SK-N-SH (cell line): ENCODE measurements at regions not wholly inside any gene's neighbourhood (a gene's known extent, or its start where the extent isn't known, plus 50 kb on each side); places are given as distances from the start of the nearest gene placed in this dataset.

Source experiments
- CTCF ChIA-PET: fragments of 300-600, 350-600 bp; formaldehyde crosslinking; extraction: SDS; loops from one replicate; lab custom pipeline; 2021; lab: Yijun Ruan, JAX
- POLR2A ChIA-PET: fragments of 350-600 bp; sonication (Branson Sonifier 250); formaldehyde crosslinking; extraction: SDS; loops from one replicate; lab custom pipeline; 2020; ENCODE audit warnings: antibody characterized with exemption, inconsistent platforms; lab: Yijun Ruan, JAX
- DNase-seq: peaks from one replicate; pipeline ENCODE4 v3.0.0; 2012
- H2AFZ ChIP-seq: fragments of 200-600 bp; sonication (generic); 2 replicates; pipeline ENCODE4 v1.8.1; 2016; ENCODE audit warnings: antibody characterized with exemption, mild to moderate bottlenecking, low read depth
- H3F3A ChIP-seq: fragments of 200-600 bp; sonication (generic); replicated peaks from 2 replicates; pipeline ENCODE3; 2016; ENCODE audit warnings: antibody characterized with exemption, mild to moderate bottlenecking; ENCODE audit not compliant: insufficient read depth
- H3K27ac ChIP-seq, 2 experiments: fragments of 200-500 bp in 1 of 2; fragments of 200-600 bp in 1 of 2; sonication (Bioruptor generic) in 1 of 2; sonication (generic), shearing (Covaris generic) in 1 of 2; 2 replicates each; pipeline versions ENCODE4 v1.5.1 to v1.6.1; 2014 to 2016; ENCODE audit warnings: low read depth in 2 of 2, inconsistent platforms in 1 of 2, low read length in 1 of 2, mild to moderate bottlenecking in 1 of 2, mixed read lengths in 1 of 2
- H3K27me3 ChIP-seq: fragments of 200-600 bp; sonication (generic), shearing (Covaris generic); 2 replicates; pipeline ENCODE4 v1.6.1; 2016; ENCODE audit warnings: mixed run types; ENCODE audit not compliant: insufficient read depth
- H3K36me3 ChIP-seq, 2 experiments: fragments of 200-500 bp in 1 of 2; fragments of 200-600 bp in 1 of 2; sonication (Bioruptor generic) in 1 of 2; sonication (generic) in 1 of 2; replicated peaks in 1 of 2; 2 replicates each; pipeline versions ENCODE3 to v1.5.1; 2014 to 2016; ENCODE audit warnings: low read length in 1 of 2, mild to moderate bottlenecking in 1 of 2; ENCODE audit not compliant: insufficient read depth in 2 of 2, control insufficient read depth in 1 of 2
- H3K4me1 ChIP-seq, 2 experiments: fragments of 200-500 bp in 1 of 2; fragments of 200-600 bp in 1 of 2; sonication (Bioruptor generic) in 1 of 2; sonication (generic), shearing (Covaris generic) in 1 of 2; 2 replicates each; pipeline versions ENCODE4 v1.5.1 to v1.6.1; 2014 to 2016; ENCODE audit warnings: low read depth in 1 of 2, low read length in 1 of 2, mixed run types in 1 of 2; ENCODE audit not compliant: insufficient read depth in 2 of 2, control insufficient read depth in 1 of 2
- H3K4me2 ChIP-seq: fragments of 200-600 bp; sonication (generic), shearing (Covaris generic); 2 replicates; pipeline ENCODE4 v1.6.1; 2017; ENCODE audit warnings: mixed run types
- H3K4me3 ChIP-seq, 2 experiments: fragments of 200-500 bp in 1 of 2; fragments of 200-600 bp in 1 of 2; sonication (Bioruptor generic) in 1 of 2; sonication (generic), shearing (Covaris generic) in 1 of 2; 2 replicates each; pipeline versions ENCODE4 v1.5.1 to v1.8.1; 2014 to 2016; ENCODE audit warnings: low read depth in 2 of 2, inconsistent platforms in 1 of 2, low read length in 1 of 2, mild to moderate bottlenecking in 1 of 2, mixed read lengths in 1 of 2, moderate library complexity in 1 of 2
- H3K79me2 ChIP-seq: fragments of 200-600 bp; sonication (generic); 2 replicates; pipeline ENCODE4 v1.8.1; 2017; ENCODE audit warnings: mild to moderate bottlenecking; ENCODE audit not compliant: insufficient read depth
- H3K9ac ChIP-seq: fragments of 200-600 bp; sonication (generic); 2 replicates; pipeline ENCODE4 v1.6.1; 2017; ENCODE audit warnings: mixed run types
- H3K9me2 ChIP-seq: fragments of 200-600 bp; sonication (generic); 2 replicates; pipeline ENCODE4 v1.6.1; 2017; ENCODE audit warnings: mixed run types
- H3K9me3 ChIP-seq: fragments of 200-600 bp; sonication (generic); 2 replicates; pipeline ENCODE4 v1.6.1; 2017; ENCODE audit warnings: mixed run types, mild to moderate bottlenecking, moderate library complexity
- H4K20me1 ChIP-seq: fragments of 200-600 bp; sonication (generic); 2 replicates; pipeline ENCODE4 v1.6.1; 2017; ENCODE audit warnings: mild to moderate bottlenecking, mixed run types; ENCODE audit not compliant: insufficient read depth
- EP300 ChIP-seq, 2 experiments: IDR thresholded peaks; 2 replicates each; pipeline versions ENCODE4 v1.4.0 to v1.6.1; 2012; ENCODE audit warnings: borderline replicate concordance in 1 of 2, low read depth in 1 of 2, low read length in 1 of 2
- EZH2phosphoT487 ChIP-seq: fragments of 200-600 bp; sonication (generic); IDR thresholded peaks from 2 replicates; pipeline ENCODE4 v1.6.1; 2017; ENCODE audit warnings: low read depth, mixed run types, mild to moderate bottlenecking, antibody characterized with exemption, moderate library complexity, borderline replicate concordance
- FOSL2 ChIP-seq: IDR thresholded peaks from 2 replicates; pipeline ENCODE4 v1.4.0; 2012; ENCODE audit warnings: low read depth, mild to moderate bottlenecking, moderate library complexity, borderline replicate concordance
- FOXM1 ChIP-seq: IDR thresholded peaks from 2 replicates; pipeline ENCODE4 v1.4.0; 2012; ENCODE audit warnings: low read depth, mild to moderate bottlenecking
- GATA2 ChIP-seq: sonication (generic); formaldehyde crosslinking; IDR thresholded peaks from 2 replicates; pipeline ENCODE4 v1.5.0; 2020; ENCODE audit warnings: mild to moderate bottlenecking, missing genetic modification reagents
- MEF2A ChIP-seq: IDR thresholded peaks from 2 replicates; pipeline ENCODE4 v1.4.0; 2012; ENCODE audit warnings: low read depth, borderline replicate concordance
- MXI1 ChIP-seq: IDR thresholded peaks from 2 replicates; pipeline ENCODE4 v1.6.1; 2012; ENCODE audit warnings: mild to moderate bottlenecking, low read depth, low read length, improper control_type of control experiment
- NRF1 ChIP-seq: IDR thresholded peaks from 2 replicates; pipeline ENCODE4 v1.6.1; 2012; ENCODE audit warnings: low read depth, mild to moderate bottlenecking, low read length
- POLR2AphosphoS5 ChIP-seq: IDR thresholded peaks from 2 replicates; pipeline ENCODE4 v1.6.1; 2012; ENCODE audit warnings: low read depth, low read length
- RCOR1 ChIP-seq: fragments of 150-350 bp; IDR thresholded peaks from 2 replicates; pipeline ENCODE4 v1.6.1; 2017; ENCODE audit warnings: antibody characterized with exemption, low read length
- RFX5 ChIP-seq: IDR thresholded peaks from 2 replicates; pipeline ENCODE4 v1.6.1; 2012; ENCODE audit warnings: mild to moderate bottlenecking, improper control_type of control experiment, low read length
- SIN3A ChIP-seq: IDR thresholded peaks from 2 replicates; pipeline ENCODE4 v1.6.1; 2012; ENCODE audit warnings: low read depth, mild to moderate bottlenecking, low read length, moderate library complexity, borderline replicate concordance
- SMC3 ChIP-seq: IDR thresholded peaks from 2 replicates; pipeline ENCODE4 v1.6.1; 2012; ENCODE audit warnings: low read depth, low read length, improper control_type of control experiment
- TCF12 ChIP-seq: IDR thresholded peaks from 2 replicates; pipeline ENCODE4 v1.4.0; 2012
- TEAD4 ChIP-seq: IDR thresholded peaks from 2 replicates; pipeline ENCODE4 v1.4.0; 2012; ENCODE audit warnings: mild to moderate bottlenecking, borderline replicate concordance; ENCODE audit not compliant: insufficient read depth
- YY1 ChIP-seq: IDR thresholded peaks from 2 replicates; pipeline ENCODE4 v1.4.0; 2012; ENCODE audit warnings: low read depth, mild to moderate bottlenecking
- WGBS: methylation state at CpG from one replicate; pipeline ENCODE4 v1.1.6; 2017; ENCODE audit warnings: low lambda C conversion rate; 5-methylcytosine and 5-hydroxymethylcytosine counted together
- TF ChIP-seq, protein P1 (sequence below): IDR thresholded peaks from 2 replicates; pipeline ENCODE4 v1.4.0; 2012; ENCODE audit warnings: low read depth, borderline replicate concordance
- TF ChIP-seq, protein P2 (sequence below): fragments of 150-350 bp; IDR thresholded peaks from 2 replicates; pipeline ENCODE4 v1.6.1; 2017; ENCODE audit warnings: antibody characterized with exemption, low read length, low read depth, borderline replicate concordance
- TF ChIP-seq, protein P3 (sequence below): fragments of 200-600 bp; sonication (generic); IDR thresholded peaks from 2 replicates; pipeline ENCODE4 v1.6.1; 2017; ENCODE audit warnings: antibody characterized with exemption, mild to moderate bottlenecking, moderate library complexity
- TF ChIP-seq, protein P4 (sequence below): IDR thresholded peaks from 2 replicates; pipeline ENCODE4 v1.4.0; 2012; ENCODE audit warnings: low read depth
- TF ChIP-seq, protein P5 (sequence below): fragments of 150-350 bp; IDR thresholded peaks from 2 replicates; pipeline ENCODE4 v1.6.1; 2016; ENCODE audit warnings: mild to moderate bottlenecking, low read depth, low read length

DNA sequence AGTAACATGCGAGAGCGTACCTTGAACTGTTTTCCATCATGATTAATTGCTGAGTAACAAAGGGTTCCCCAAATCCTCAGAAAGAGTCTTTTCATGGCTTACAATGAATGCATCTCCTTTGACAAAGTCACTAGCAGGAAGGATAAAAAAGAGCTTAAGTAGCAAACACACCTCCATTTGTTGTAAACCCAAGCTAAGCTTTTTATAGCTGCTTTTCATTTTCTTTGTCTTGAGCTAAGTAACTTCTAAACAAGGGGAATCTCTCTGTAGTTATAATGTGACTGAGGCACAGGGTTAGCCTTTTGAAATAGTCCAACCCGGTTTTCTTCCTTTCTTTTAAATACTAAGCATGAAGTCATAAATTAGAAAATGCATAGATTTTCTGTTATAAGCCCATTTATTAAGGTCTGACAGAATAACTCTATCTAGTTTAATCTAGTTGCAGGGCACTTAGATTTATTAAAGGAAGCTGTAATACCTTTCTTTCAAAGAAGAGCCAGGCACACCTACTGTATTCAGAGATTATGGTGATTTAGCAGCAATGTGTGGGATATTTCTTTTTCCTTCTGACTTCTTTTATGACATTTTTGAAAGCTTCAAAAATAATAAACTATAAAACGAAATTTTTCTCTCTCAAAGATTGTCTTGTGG is 226.9 kb upstream of the SMIM31 start:
- no peaks in the 10 kb centered on the region for H3K27me3 ChIP-seq
- no peaks in the 10 kb centered on the region for H3K36me3 ChIP-seq
- DNase-seq = no peak
- WGBS = 21% methylated on average over 4 of the region's 4 CpGs
- H2AFZ ChIP-seq = no peak overlapping the region
- no peaks in the 10 kb centered on the region for H3K9me3 ChIP-seq
- H4K20me1 ChIP-seq = no peaks in the 10 kb centered on the region
- H3K27ac ChIP-seq = no peak overlapping the region
- H3K4me3 ChIP-seq = no peak overlapping the region
- H3K4me1 ChIP-seq = no peaks in the 10 kb centered on the region
- no peak overlapping the region for H3K9ac ChIP-seq
- POLR2A ChIA-PET = no interaction called here
- TF ChIP-seq RCOR1 (no peak), SMC3 (no peak), FOSL2 (no peak), MXI1 (no peak), TCF12 (no peak), NRF1 (no peak), TEAD4 (no peak), POLR2AphosphoS5 (no peak), MEF2A (no peak), GATA2 (CRISPR knock-in tag) (no peak), RFX5 (no peak), YY1 (no peak)
- TF ChIP-seq, protein P1, sequence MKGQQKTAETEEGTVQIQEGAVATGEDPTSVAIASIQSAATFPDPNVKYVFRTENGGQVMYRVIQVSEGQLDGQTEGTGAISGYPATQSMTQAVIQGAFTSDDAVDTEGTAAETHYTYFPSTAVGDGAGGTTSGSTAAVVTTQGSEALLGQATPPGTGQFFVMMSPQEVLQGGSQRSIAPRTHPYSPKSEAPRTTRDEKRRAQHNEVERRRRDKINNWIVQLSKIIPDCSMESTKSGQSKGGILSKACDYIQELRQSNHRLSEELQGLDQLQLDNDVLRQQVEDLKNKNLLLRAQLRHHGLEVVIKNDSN = no peak
- TF ChIP-seq, protein P2, sequence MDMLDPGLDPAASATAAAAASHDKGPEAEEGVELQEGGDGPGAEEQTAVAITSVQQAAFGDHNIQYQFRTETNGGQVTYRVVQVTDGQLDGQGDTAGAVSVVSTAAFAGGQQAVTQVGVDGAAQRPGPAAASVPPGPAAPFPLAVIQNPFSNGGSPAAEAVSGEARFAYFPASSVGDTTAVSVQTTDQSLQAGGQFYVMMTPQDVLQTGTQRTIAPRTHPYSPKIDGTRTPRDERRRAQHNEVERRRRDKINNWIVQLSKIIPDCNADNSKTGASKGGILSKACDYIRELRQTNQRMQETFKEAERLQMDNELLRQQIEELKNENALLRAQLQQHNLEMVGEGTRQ = no peak
- no peak overlapping the region for H3K4me2 ChIP-seq
- no peaks in the 10 kb centered on the region for H3F3A ChIP-seq
- no peaks in the 10 kb centered on the region for H3K9me2 ChIP-seq
- no peaks in the 10 kb centered on the region for H3K79me2 ChIP-seq
- CTCF ChIA-PET = no interaction called here

DNA sequence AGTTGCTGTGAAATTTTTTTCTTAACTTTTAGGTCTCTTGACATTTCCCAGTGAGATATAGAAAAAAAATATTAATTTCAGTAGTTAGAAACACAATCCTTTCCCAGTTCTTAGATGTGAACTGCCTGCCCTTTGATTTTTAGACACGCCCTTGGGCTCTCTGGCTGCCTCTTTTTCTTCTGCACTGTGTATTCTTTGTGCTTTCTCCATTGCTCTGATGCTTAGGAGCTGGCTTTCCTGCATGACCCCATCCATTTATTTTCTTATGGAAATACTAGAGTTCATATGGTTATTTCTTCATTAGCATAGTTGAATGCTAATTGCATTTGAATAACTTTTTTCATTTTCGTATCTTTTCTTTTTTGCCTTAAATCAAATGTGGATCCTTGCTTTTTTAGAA is 224.9 kb upstream of the SMIM31 start:
- no peaks in the 10 kb centered on the region for H3F3A ChIP-seq
- H3K79me2 ChIP-seq = no peaks in the 10 kb centered on the region
- no peak overlapping the region for H3K4me3 ChIP-seq
- H3K9me3 ChIP-seq = no peaks in the 10 kb centered on the region
- H3K27me3 ChIP-seq = no peaks in the 10 kb centered on the region
- POLR2A ChIA-PET = no interaction called here
- 9% methylated on average over 2 of the region's 2 CpGs for WGBS
- no peaks in the 10 kb centered on the region for H3K36me3 ChIP-seq
- no peak overlapping the region for H2AFZ ChIP-seq
- H3K9me2 ChIP-seq = no peaks in the 10 kb centered on the region
- H3K4me1 ChIP-seq = no peaks in the 10 kb centered on the region
- no peak overlapping the region for H3K9ac ChIP-seq
- no peak overlapping the region for H3K4me2 ChIP-seq
- no peak for DNase-seq
- no peak overlapping the region for H3K27ac ChIP-seq
- CTCF ChIA-PET = no interaction called here
- H4K20me1 ChIP-seq = no peaks in the 10 kb centered on the region
- TF ChIP-seq TCF12 (no peak), TEAD4 (no peak), EP300 (IDR thresholded peaks at IDR 0.05; ENCODE audit: borderline replicate concordance in 1 of 2, low read depth in 1 of 2, low read length in 1 of 2) (no peak), EZH2phosphoT487 (no peak), MEF2A (no peak), SIN3A (no peak), FOXM1 (no peak), NRF1 (no peak), POLR2AphosphoS5 (no peak), SMC3 (no peak)
- TF ChIP-seq, protein P3, sequence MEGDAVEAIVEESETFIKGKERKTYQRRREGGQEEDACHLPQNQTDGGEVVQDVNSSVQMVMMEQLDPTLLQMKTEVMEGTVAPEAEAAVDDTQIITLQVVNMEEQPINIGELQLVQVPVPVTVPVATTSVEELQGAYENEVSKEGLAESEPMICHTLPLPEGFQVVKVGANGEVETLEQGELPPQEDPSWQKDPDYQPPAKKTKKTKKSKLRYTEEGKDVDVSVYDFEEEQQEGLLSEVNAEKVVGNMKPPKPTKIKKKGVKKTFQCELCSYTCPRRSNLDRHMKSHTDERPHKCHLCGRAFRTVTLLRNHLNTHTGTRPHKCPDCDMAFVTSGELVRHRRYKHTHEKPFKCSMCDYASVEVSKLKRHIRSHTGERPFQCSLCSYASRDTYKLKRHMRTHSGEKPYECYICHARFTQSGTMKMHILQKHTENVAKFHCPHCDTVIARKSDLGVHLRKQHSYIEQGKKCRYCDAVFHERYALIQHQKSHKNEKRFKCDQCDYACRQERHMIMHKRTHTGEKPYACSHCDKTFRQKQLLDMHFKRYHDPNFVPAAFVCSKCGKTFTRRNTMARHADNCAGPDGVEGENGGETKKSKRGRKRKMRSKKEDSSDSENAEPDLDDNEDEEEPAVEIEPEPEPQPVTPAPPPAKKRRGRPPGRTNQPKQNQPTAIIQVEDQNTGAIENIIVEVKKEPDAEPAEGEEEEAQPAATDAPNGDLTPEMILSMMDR = no peak
- TF ChIP-seq, protein P4, sequence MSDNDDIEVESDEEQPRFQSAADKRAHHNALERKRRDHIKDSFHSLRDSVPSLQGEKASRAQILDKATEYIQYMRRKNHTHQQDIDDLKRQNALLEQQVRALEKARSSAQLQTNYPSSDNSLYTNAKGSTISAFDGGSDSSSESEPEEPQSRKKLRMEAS = no peak
- TF ChIP-seq, protein P5, sequence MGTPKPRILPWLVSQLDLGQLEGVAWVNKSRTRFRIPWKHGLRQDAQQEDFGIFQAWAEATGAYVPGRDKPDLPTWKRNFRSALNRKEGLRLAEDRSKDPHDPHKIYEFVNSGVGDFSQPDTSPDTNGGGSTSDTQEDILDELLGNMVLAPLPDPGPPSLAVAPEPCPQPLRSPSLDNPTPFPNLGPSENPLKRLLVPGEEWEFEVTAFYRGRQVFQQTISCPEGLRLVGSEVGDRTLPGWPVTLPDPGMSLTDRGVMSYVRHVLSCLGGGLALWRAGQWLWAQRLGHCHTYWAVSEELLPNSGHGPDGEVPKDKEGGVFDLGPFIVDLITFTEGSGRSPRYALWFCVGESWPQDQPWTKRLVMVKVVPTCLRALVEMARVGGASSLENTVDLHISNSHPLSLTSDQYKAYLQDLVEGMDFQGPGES = no peak
- TF ChIP-seq, protein P1 = no peak
